ENCODE measurements at regions not wholly inside any gene's neighbourhood (a gene's known extent, or its start where the extent isn't known, plus 50 kb on each side); places are given as distances from the start of the nearest gene placed in this dataset.
A peak's percentile ranks its signal among the peaks of the same experiment; 100 is the strongest.
"Not testable (repeated sequence)": the region's sequence is repeated elsewhere in the genome, so short reads cannot be mapped to it uniquely, and the experiment has no call there.

- TF ChIP-seq CTCF (optimal IDR thresholded peaks at IDR 0.05 in 1 of 3, IDR thresholded peaks at IDR 0.05 in 1 of 3, conservative IDR thresholded peaks at IDR 0.05 in 1 of 3; ENCODE audit: extremely low read depth in 1 of 3, insufficient read depth in 2 of 3, low read length in 3 of 3), result peak; percentile 21 to 58 (median 38)
- TF ChIP-seq EZH2 (IDR thresholded peaks at IDR 0.05; ENCODE audit: low read length), result not testable (repeated sequence)
Observed at GRCh38 chr11:93065074-93065674, 95.7 kb downstream of the MTNR1B start.
